ENCODE measurements at regions not wholly inside any gene's neighbourhood (a gene's known extent, or its start where the extent isn't known, plus 50 kb on each side); places are given as distances from the start of the nearest gene placed in this dataset.

DNA sequence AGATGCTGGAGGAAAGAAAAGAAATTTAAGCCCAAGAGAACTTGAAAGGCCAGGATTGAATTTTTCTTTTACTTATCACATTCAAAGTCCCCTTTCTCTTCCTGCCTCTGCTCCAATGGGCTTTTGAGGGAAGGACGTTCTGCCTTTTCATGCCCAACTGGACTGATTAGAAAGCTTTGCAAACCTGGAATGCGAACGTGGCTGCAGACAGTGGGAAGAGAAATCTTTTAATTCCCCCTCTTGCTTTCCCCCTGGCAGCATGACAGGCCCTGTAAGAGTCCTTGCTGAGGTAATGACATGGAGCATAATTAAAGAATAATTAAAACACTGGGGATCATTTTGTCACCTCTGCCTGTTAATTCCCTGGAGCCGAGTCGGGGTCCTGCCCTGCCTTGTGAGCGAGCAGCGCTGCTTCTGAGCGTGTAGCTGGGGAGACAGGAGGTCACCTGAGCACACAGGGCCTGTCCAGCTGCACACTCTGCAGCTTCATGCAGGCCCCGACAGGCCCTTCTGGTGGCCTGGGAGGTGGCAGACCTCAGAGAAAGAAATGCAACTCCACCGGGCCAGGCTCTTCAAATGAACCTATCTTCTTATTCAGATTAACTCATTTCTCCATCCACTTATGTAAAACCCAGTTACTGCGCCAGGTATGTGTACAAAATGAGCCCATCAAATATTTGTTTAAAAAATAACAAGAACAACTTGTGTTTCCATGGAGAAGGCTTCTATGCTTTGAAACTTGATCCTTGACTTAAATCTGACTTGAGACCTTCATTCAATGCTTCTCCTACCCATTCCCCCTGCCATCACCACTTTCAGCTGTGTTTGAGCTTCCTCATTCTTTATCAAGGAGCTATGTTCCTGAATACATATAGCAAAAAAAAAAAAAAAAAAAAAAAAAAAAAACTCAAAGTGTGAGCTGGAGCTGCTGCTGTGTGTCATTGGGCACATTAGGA lies 628.2 kb upstream of the CFAP20DC start:
- Histone ChIP-seq H3K4me1 (ENCODE audit: insufficient read depth) (no peaks in the 10 kb centered on the region), H3K27me3 (no peaks in the 10 kb centered on the region), H3K27ac (no peak overlapping the region), H3K9me3 (no peaks in the 10 kb centered on the region), H3K4me3 (no peak overlapping the region), H3K36me3 (no peaks in the 10 kb centered on the region)
- intact Hi-C loops (cut with DNase I) = no loop called here
- WGBS, 3 donors = 71 to 73% (median 72%) methylated on average over 11 of the region's 11 CpGs
- TF ChIP-seq, protein P1, sequence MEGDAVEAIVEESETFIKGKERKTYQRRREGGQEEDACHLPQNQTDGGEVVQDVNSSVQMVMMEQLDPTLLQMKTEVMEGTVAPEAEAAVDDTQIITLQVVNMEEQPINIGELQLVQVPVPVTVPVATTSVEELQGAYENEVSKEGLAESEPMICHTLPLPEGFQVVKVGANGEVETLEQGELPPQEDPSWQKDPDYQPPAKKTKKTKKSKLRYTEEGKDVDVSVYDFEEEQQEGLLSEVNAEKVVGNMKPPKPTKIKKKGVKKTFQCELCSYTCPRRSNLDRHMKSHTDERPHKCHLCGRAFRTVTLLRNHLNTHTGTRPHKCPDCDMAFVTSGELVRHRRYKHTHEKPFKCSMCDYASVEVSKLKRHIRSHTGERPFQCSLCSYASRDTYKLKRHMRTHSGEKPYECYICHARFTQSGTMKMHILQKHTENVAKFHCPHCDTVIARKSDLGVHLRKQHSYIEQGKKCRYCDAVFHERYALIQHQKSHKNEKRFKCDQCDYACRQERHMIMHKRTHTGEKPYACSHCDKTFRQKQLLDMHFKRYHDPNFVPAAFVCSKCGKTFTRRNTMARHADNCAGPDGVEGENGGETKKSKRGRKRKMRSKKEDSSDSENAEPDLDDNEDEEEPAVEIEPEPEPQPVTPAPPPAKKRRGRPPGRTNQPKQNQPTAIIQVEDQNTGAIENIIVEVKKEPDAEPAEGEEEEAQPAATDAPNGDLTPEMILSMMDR (IDR thresholded peaks at IDR 0.05) = no peak
- no peak for TF ChIP-seq POLR2A (IDR thresholded peaks at IDR 0.05)
- no peak for TF ChIP-seq EP300 (IDR thresholded peaks at IDR 0.05)
- DNase-seq = no peak

DNA sequence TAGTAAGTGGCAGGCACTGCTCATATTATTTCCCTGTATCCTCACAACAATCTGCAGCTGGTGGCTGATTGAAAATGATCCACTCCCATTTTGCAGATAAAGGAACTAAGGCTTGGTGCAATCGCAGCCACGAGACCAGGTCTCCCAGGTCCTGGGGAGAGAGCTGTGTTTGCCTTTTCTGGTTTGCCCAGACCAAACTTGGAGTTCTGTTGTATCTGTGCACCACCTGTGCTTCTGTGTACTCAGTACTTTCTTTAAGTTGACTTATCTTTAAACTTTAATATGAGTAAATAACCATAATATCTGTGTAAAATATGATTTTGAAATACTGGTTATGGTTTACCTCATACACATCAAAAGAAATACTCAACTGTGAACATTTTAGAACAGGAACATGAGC lies 625.7 kb upstream of the CFAP20DC start:
- Histone ChIP-seq H3K4me3 (no peak overlapping the region), H3K27ac (no peak overlapping the region), H3K36me3 (no peaks in the 10 kb centered on the region), H3K27me3 (no peaks in the 10 kb centered on the region), H3K4me1 (ENCODE audit: insufficient read depth) (no peaks in the 10 kb centered on the region), H3K9me3 (no peaks in the 10 kb centered on the region)
- no peak for DNase-seq
- intact Hi-C loops (cut with DNase I) = no loop called here
- 61 to 92% (median 64%) methylated on average over 2 of the region's 2 CpGs for WGBS, 3 donors
- TF ChIP-seq EP300 (IDR thresholded peaks at IDR 0.05) = no peak
- no peak for TF ChIP-seq POLR2A (IDR thresholded peaks at IDR 0.05)
- TF ChIP-seq, protein P1 (IDR thresholded peaks at IDR 0.05) = no peak

DNA sequence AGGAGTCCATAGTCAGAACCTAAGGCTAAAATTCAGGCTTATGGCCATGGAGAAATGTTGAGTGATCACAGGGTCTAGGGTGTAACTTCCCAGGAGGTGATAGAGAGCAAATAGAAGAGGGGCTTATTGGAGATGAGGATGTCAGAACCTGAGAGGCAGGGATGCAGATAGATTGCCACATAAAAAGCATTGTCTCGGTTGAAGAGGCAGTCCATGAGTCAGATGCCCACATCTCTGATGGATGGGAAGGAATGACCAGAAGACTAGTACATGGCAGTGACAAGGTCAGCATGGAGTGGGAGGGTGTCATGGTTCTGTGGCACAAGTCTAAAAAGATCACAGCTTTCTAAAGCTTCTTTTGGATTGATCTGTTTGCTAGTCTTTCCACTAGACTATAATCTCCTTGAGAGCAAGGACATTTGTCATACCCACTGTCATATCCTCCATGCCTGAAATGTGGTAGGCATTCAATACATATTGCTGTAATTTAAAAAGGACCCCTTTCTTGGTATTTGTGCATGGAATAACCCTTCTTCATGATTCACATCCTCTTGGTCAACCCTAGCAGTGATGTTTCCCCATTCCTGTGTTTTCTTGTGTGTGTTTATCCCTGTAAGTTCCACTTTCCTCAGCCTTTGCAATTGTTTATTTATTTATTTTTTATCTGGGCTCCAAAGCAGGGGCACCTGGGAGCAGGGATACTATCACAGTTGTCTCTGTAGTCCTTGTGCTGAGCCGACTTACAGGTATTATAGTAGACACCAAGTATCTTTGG lies 613.4 kb upstream of the CFAP20DC start:
- WGBS, 3 donors = 96 to 100% (median 99%) methylated on average over 2 of the region's 2 CpGs

DNA sequence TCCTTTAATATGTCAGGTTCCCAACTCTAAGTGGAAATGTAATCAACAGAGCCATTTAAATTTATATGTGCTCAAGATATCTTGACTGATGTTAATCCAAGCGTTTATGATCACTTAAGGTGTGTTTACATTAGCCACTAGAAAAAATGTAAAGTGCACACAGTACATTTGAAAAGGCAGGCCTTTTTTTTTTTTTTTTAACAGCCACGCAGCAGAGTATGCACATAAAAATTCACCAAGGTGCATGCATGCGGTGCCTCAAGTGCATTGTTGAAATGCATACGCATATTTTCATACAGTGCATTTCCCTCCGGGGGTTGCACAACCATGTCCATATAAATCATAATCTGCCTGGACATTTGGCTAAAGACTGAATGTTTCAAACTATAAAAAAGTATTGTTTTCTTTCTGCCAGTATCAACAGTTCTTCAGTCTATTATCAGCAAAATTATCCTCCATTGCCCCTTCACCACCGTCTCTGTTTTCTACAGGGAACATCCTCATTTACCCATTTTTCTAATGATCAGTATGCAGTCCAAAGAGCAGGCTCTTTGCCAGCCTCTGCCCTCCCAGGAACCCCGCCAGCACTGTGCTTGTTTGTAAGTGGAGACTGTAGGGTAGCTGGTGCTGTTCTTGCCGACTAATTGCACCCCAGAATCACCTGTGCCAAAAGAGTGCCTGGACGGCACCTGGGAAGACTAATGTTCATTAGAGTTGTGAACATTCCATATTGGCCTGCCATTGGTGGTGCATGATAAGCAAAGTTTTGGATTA lies 611.2 kb upstream of the CFAP20DC start:
- no peaks in the 10 kb centered on the region for H3K9me3 ChIP-seq
- TF ChIP-seq POLR2A (IDR thresholded peaks at IDR 0.05) (no peak), EP300 (IDR thresholded peaks at IDR 0.05) (no peak)
- TF ChIP-seq, protein P1 (IDR thresholded peaks at IDR 0.05) = no peak
- no peaks in the 10 kb centered on the region for H3K36me3 ChIP-seq
- H3K4me3 ChIP-seq = no peak overlapping the region
- DNase-seq = no peak
- H3K4me1 ChIP-seq (ENCODE audit: insufficient read depth) = no peaks in the 10 kb centered on the region
- H3K27me3 ChIP-seq = no peaks in the 10 kb centered on the region
- 73 to 78% (median 74%) methylated on average over 9 of the region's 9 CpGs for WGBS, 3 donors
- intact Hi-C loops (cut with DNase I) = no loop called here
- H3K27ac ChIP-seq = no peak overlapping the region

More for the DNA sequence above, 613.4 kb upstream of the CFAP20DC start:
- no peak overlapping the region for H3K27ac ChIP-seq
- DNase-seq = no peak
- no peaks in the 10 kb centered on the region for H3K9me3 ChIP-seq
- H3K4me1 ChIP-seq (ENCODE audit: insufficient read depth) = no peaks in the 10 kb centered on the region
- H3K27me3 ChIP-seq = no peaks in the 10 kb centered on the region
- intact Hi-C loops (cut with DNase I) = no loop called here
- TF ChIP-seq POLR2A (IDR thresholded peaks at IDR 0.05) = no peak
- H3K36me3 ChIP-seq = no peaks in the 10 kb centered on the region
- no peak overlapping the region for H3K4me3 ChIP-seq
